Stomach (tissue), 4 donors: ENCODE measurements at regions not wholly inside any gene's neighbourhood (a gene's known extent, or its start where the extent isn't known, plus 50 kb on each side); places are given as distances from the start of the nearest gene placed in this dataset.

ENCODE experiments used
- POLR2A ChIP-seq, 4 donors: fragments of 450-650 bp; IDR thresholded peaks; one replicate each; pipeline ENCODE4 v1.6.1; 2016; ENCODE audit warnings: antibody characterized with exemption in 4 of 4, control low read depth in 2 of 4, mild to moderate bottlenecking in 1 of 4, moderate library complexity in 1 of 4
- TF ChIP-seq, protein P1 (sequence below), 7 experiments: fragments of 450-650 bp in 4 of 7; fragments of 200-600 bp in 3 of 7; sonication (generic) in 3 of 7; IDR thresholded peaks; one replicate each; pipeline ENCODE4 v1.5.1; 2016 to 2019; ENCODE audit warnings: antibody characterized with exemption in 7 of 7, control low read depth in 2 of 7, mild to moderate bottlenecking in 1 of 7

DNA sequence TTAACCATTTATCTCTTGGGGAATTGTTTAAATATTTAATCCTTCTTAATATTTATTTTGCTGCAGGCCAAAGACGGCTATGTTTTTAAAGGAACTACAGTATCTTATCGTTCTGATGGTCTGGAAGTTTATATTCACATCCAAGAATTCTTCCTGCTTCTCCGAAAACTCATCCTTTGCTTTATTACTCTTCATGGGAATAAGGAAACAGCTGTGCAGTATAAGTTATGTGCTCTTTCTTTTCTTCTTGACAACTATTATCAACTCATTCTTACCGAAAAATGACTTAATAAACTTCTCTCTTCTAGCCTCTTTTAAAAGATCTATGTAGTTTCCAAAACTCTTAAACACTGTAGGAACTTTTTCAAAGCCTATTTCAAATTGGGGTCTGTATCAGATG lies 335.6 kb upstream of the NOVA1 start:
- TF ChIP-seq, protein P1, sequence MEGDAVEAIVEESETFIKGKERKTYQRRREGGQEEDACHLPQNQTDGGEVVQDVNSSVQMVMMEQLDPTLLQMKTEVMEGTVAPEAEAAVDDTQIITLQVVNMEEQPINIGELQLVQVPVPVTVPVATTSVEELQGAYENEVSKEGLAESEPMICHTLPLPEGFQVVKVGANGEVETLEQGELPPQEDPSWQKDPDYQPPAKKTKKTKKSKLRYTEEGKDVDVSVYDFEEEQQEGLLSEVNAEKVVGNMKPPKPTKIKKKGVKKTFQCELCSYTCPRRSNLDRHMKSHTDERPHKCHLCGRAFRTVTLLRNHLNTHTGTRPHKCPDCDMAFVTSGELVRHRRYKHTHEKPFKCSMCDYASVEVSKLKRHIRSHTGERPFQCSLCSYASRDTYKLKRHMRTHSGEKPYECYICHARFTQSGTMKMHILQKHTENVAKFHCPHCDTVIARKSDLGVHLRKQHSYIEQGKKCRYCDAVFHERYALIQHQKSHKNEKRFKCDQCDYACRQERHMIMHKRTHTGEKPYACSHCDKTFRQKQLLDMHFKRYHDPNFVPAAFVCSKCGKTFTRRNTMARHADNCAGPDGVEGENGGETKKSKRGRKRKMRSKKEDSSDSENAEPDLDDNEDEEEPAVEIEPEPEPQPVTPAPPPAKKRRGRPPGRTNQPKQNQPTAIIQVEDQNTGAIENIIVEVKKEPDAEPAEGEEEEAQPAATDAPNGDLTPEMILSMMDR (IDR thresholded peaks at IDR 0.05), result no peak
- TF ChIP-seq POLR2A (IDR thresholded peaks at IDR 0.05), result no peak
